ENCODE measurements at regions not wholly inside any gene's neighbourhood (a gene's known extent, or its start where the extent isn't known, plus 50 kb on each side); places are given as distances from the start of the nearest gene placed in this dataset.

DNA sequence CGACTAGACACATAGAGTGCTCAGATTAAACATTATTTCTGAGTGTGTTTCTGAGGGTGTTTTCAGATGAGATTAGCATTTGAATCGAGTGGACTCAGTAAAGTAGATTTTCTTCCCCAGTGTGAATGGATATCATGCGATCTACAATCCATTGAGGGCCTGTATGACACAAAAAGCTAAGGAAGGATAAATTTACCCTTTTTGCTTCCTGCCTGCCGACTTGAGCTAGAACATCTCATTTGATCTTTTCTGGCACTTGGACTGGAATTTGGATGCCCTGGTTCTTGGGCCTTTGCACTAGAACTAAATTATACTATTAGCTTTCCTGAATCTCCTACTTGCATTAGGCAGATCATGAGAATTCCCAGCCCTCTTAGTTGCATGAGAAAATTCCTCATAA lies 675.8 kb downstream of the DOK5 start:
- H3K36me3 Mint-ChIP-seq (ENCODE audit: low read depth, unreplicated experiment), result no peaks in the 10 kb centered on the region

GRCh38 chr20:55143601-55144000 lies 668.2 kb downstream of the DOK5 start:
- H3K4me1 Mint-ChIP-seq (ENCODE audit: unreplicated experiment), result no peaks in the 10 kb centered on the region
- peaks cover 5% of the 10 kb centered on the region for H3K9me3 Mint-ChIP-seq (ENCODE audit: unreplicated experiment)

More for the DNA sequence above, 675.8 kb downstream of the DOK5 start:
- no peak overlapping the region for H3K4me3 Mint-ChIP-seq (ENCODE audit: unreplicated experiment)
- no peak overlapping the region for H3K27ac Mint-ChIP-seq (ENCODE audit: unreplicated experiment)
- H3K4me1 Mint-ChIP-seq (ENCODE audit: unreplicated experiment), result no peaks in the 10 kb centered on the region
- DNase-seq (ENCODE audit: low spot score), result no peak
- H3K9me3 Mint-ChIP-seq (ENCODE audit: unreplicated experiment), result peaks cover 21% of the 10 kb centered on the region
- H3K27me3 Mint-ChIP-seq (ENCODE audit: unreplicated experiment), result no peaks in the 10 kb centered on the region
- TF ChIP-seq, protein P1, sequence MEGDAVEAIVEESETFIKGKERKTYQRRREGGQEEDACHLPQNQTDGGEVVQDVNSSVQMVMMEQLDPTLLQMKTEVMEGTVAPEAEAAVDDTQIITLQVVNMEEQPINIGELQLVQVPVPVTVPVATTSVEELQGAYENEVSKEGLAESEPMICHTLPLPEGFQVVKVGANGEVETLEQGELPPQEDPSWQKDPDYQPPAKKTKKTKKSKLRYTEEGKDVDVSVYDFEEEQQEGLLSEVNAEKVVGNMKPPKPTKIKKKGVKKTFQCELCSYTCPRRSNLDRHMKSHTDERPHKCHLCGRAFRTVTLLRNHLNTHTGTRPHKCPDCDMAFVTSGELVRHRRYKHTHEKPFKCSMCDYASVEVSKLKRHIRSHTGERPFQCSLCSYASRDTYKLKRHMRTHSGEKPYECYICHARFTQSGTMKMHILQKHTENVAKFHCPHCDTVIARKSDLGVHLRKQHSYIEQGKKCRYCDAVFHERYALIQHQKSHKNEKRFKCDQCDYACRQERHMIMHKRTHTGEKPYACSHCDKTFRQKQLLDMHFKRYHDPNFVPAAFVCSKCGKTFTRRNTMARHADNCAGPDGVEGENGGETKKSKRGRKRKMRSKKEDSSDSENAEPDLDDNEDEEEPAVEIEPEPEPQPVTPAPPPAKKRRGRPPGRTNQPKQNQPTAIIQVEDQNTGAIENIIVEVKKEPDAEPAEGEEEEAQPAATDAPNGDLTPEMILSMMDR (IDR thresholded peaks at IDR 0.05; ENCODE audit: unreplicated experiment), result no peak

GRCh38 chr20:55142932-55143331 lies 667.5 kb downstream of the DOK5 start:
- H3K4me3 Mint-ChIP-seq (ENCODE audit: unreplicated experiment), result no peak overlapping the region
- no peaks in the 10 kb centered on the region for H3K36me3 Mint-ChIP-seq (ENCODE audit: low read depth, unreplicated experiment)
- peaks cover 10% of the 10 kb centered on the region for H3K9me3 Mint-ChIP-seq (ENCODE audit: unreplicated experiment)
- DNase-seq (ENCODE audit: low spot score), result no peak
- H3K27ac Mint-ChIP-seq (ENCODE audit: unreplicated experiment), result no peak overlapping the region
- no peaks in the 10 kb centered on the region for H3K27me3 Mint-ChIP-seq (ENCODE audit: unreplicated experiment)
- no peaks in the 10 kb centered on the region for H3K4me1 Mint-ChIP-seq (ENCODE audit: unreplicated experiment)
- TF ChIP-seq, protein P1 (IDR thresholded peaks at IDR 0.05; ENCODE audit: unreplicated experiment), result no peak

More at GRCh38 chr20:55143601-55144000, 668.2 kb downstream of the DOK5 start:
- Mint-ChIP-seq H3K27ac (ENCODE audit: unreplicated experiment) (no peak overlapping the region), H3K4me3 (ENCODE audit: unreplicated experiment) (no peak overlapping the region), H3K27me3 (ENCODE audit: unreplicated experiment) (no peaks in the 10 kb centered on the region), H3K36me3 (ENCODE audit: low read depth, unreplicated experiment) (no peaks in the 10 kb centered on the region)
- DNase-seq (ENCODE audit: low spot score), result no peak
- TF ChIP-seq, protein P1 (IDR thresholded peaks at IDR 0.05; ENCODE audit: unreplicated experiment), result no peak

DNA sequence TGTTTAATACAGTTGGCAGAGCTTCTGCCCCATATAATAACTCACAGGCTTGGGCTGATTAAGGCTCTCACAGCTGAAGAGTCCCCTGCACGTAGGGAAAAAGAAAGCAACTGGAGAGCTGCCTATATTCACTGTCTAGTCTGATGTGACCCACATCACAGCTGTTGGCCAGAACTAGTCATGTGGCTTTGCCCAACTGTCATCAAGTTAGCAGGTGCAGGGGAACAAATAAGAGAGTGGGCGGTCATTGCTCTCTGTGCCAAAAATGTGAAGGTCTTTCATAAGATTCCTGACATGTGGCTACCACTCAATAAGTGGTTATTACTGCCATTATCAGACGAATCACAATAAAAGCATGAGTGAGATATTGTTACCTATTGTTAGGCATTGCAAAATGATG lies 665.2 kb downstream of the DOK5 start:
- H3K4me1 Mint-ChIP-seq (ENCODE audit: unreplicated experiment), result no peaks in the 10 kb centered on the region
- H3K4me3 Mint-ChIP-seq (ENCODE audit: unreplicated experiment), result no peak overlapping the region
- no peaks in the 10 kb centered on the region for H3K27me3 Mint-ChIP-seq (ENCODE audit: unreplicated experiment)
- no peaks in the 10 kb centered on the region for H3K36me3 Mint-ChIP-seq (ENCODE audit: low read depth, unreplicated experiment)
- no peak for DNase-seq (ENCODE audit: low spot score)
- no peak overlapping the region for H3K27ac Mint-ChIP-seq (ENCODE audit: unreplicated experiment)
- TF ChIP-seq, protein P1 (IDR thresholded peaks at IDR 0.05; ENCODE audit: unreplicated experiment), result no peak
- peaks cover 18% of the 10 kb centered on the region for H3K9me3 Mint-ChIP-seq (ENCODE audit: unreplicated experiment)

GRCh38 chr20:55139173-55139765 lies 663.9 kb downstream of the DOK5 start:
- no peaks in the 10 kb centered on the region for H3K36me3 Mint-ChIP-seq (ENCODE audit: low read depth, unreplicated experiment)
- peaks cover 18% of the 10 kb centered on the region for H3K9me3 Mint-ChIP-seq (ENCODE audit: unreplicated experiment)
- no peak overlapping the region for H3K4me3 Mint-ChIP-seq (ENCODE audit: unreplicated experiment)
- no peak for DNase-seq (ENCODE audit: low spot score)
- H3K4me1 Mint-ChIP-seq (ENCODE audit: unreplicated experiment), result no peaks in the 10 kb centered on the region
- TF ChIP-seq, protein P1 (IDR thresholded peaks at IDR 0.05; ENCODE audit: unreplicated experiment), result no peak
- H3K27ac Mint-ChIP-seq (ENCODE audit: unreplicated experiment), result no peak overlapping the region
- H3K27me3 Mint-ChIP-seq (ENCODE audit: unreplicated experiment), result no peaks in the 10 kb centered on the region

All from endothelial cell (in vitro differentiated cells).